Right atrium auricular region (tissue), 2 donors: ENCODE measurements at regions not wholly inside any gene's neighbourhood (a gene's known extent, or its start where the extent isn't known, plus 50 kb on each side); places are given as distances from the start of the nearest gene placed in this dataset.

ENCODE experiments used
- DNase-seq: peaks from one replicate; pipeline ENCODE4 v3.0.0-alpha.2; 2019; ENCODE audit warnings: low spot score
- H3K27ac ChIP-seq, 2 donors: fragments of 200-600 bp; sonication (generic); 1 replicate in 1 of 2; 2 replicates in 1 of 2; pipeline ENCODE4 v1.5.1; 2016 to 2019
- H3K27me3 ChIP-seq, 2 donors: fragments of 200-600 bp; sonication (generic); one replicate each; pipeline versions ENCODE4 v1.5.1 to v1.6.0; 2017 to 2019
- H3K36me3 ChIP-seq: fragments of 200-600 bp; sonication (generic); one replicate; pipeline ENCODE4 v1.5.1; 2016
- H3K4me1 ChIP-seq, 2 donors: fragments of 200-600 bp; sonication (generic); one replicate each; pipeline versions ENCODE4 v1.5.1 to v1.6.0; 2017 to 2019
- H3K4me3 ChIP-seq, 2 donors: fragments of 200-600 bp; sonication (generic); 1 replicate in 1 of 2; 2 replicates in 1 of 2; pipeline ENCODE4 v1.5.1; 2017 to 2019; ENCODE audit warnings: mild to moderate bottlenecking in 1 of 2, moderate library complexity in 1 of 2
- H3K9me3 ChIP-seq, 2 donors: fragments of 200-600 bp; sonication (generic); one replicate each; pipeline ENCODE4 v1.5.1; 2019
- TF ChIP-seq, protein P1 (sequence below), 2 donors: fragments of 200-600 bp; sonication (generic); IDR thresholded peaks; one replicate each; pipeline ENCODE4 v1.5.1; 2019; ENCODE audit warnings: antibody characterized with exemption in 2 of 2

DNA sequence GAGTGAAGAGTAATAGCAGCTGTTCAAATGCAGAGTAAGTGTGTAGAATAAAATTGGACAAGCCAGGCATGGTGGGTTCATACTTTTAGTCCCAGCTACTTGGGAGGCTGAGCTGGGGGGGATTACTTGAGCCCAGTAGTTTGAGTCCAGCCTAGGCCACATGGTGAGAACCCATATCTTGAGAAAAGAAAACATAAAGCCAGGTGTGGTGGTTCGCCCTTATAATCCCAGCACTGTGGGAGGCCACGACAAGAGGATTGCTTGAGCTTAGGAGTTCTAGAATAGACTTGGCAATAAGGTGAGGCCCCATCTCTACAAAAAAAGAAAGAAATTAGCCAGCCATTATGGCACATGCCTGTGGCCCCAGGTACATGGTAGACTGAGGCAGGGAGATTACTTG, 1241.1 kb downstream of the UQCRFS1 start:
- no peaks in the 10 kb centered on the region for H3K36me3 ChIP-seq
- DNase-seq: no peak
- no peak overlapping the region for H3K27ac ChIP-seq
- H3K4me1 ChIP-seq: no peaks in the 10 kb centered on the region
- no peaks in the 10 kb centered on the region for H3K9me3 ChIP-seq
- H3K27me3 ChIP-seq: no peaks in the 10 kb centered on the region
- H3K4me3 ChIP-seq: no peak overlapping the region
- TF ChIP-seq, protein P1, sequence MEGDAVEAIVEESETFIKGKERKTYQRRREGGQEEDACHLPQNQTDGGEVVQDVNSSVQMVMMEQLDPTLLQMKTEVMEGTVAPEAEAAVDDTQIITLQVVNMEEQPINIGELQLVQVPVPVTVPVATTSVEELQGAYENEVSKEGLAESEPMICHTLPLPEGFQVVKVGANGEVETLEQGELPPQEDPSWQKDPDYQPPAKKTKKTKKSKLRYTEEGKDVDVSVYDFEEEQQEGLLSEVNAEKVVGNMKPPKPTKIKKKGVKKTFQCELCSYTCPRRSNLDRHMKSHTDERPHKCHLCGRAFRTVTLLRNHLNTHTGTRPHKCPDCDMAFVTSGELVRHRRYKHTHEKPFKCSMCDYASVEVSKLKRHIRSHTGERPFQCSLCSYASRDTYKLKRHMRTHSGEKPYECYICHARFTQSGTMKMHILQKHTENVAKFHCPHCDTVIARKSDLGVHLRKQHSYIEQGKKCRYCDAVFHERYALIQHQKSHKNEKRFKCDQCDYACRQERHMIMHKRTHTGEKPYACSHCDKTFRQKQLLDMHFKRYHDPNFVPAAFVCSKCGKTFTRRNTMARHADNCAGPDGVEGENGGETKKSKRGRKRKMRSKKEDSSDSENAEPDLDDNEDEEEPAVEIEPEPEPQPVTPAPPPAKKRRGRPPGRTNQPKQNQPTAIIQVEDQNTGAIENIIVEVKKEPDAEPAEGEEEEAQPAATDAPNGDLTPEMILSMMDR (IDR thresholded peaks at IDR 0.05): no peak

DNA sequence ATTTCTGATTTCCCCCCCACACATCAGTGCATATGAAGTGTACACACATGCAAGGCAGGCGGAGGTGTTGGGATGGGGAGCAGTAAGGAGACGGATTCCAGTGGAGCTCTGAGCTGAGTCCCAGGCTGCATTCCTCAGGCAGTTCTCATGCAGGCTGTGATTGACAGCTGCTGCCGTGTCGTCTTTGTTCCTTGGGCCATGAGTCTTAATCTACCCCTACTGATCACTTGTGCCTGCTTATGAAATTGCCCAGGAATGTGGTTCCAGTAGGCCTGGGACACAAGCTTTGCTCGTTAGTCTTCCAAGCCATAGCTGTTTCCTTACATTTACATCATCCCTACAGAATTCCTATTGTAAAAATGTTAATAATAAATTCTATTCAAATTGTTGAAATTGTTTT, 1241.9 kb downstream of the UQCRFS1 start:
- TF ChIP-seq, protein P1 (IDR thresholded peaks at IDR 0.05): no peak
- no peak for DNase-seq

DNA sequence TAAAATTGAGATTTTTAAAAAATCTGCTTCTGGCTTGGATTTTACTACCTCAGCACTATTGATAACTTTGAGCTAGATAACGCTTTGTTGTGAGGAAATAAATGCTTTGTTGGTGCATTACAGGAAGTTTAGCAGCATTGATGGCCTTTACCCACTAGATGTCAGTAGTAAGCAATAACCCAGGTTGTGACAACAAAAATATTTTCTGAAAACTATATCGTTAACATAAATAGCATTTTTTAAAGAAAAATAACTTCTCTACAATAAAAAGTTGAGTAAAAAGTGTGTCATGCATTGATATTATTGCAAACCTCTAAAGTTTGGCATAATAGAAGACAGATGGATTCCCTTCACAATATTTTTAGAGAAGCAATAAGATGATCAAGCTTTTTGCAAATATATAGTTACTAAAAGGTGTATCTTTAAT, 1246.5 kb downstream of the UQCRFS1 start:
- TF ChIP-seq, protein P1 (IDR thresholded peaks at IDR 0.05): peak in 1 of 2 donors; percentile 67
- Histone ChIP-seq H3K4me3 (no peak overlapping the region), H3K27ac (no peak overlapping the region), H3K4me1 (no peaks in the 10 kb centered on the region), H3K9me3 (no peaks in the 10 kb centered on the region), H3K36me3 (no peaks in the 10 kb centered on the region), H3K27me3 (no peaks in the 10 kb centered on the region)
- DNase-seq: no peak

More for the DNA sequence above, 1241.9 kb downstream of the UQCRFS1 start:
- H3K27ac ChIP-seq: no peak overlapping the region
- H3K4me1 ChIP-seq: no peaks in the 10 kb centered on the region
- H3K36me3 ChIP-seq: no peaks in the 10 kb centered on the region
- no peak overlapping the region for H3K4me3 ChIP-seq
- H3K9me3 ChIP-seq: no peaks in the 10 kb centered on the region
- H3K27me3 ChIP-seq: no peaks in the 10 kb centered on the region

DNA sequence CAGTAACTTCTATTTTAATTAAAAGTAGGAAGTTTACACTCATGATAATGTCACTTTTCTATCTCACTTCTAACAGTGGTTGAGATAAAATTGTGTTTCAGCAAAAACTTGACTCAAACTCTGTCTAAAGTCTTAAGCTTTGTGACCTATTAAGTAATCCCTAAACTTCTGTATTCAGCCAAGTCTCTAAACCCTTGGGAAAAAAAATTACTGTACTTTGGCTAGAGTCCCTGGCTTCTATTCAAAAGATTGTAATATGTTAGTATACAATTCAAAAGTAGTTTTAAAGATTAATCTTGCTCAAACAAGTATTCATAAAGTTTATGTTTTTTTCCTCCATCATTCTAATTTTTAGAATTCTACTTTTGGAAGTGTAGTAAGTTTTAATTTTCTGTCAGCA, 1248.8 kb downstream of the UQCRFS1 start:
- Histone ChIP-seq H3K4me3 (no peak overlapping the region), H3K4me1 (no peaks in the 10 kb centered on the region), H3K36me3 (no peaks in the 10 kb centered on the region), H3K9me3 (no peaks in the 10 kb centered on the region), H3K27ac (no peak overlapping the region), H3K27me3 (no peaks in the 10 kb centered on the region)
- TF ChIP-seq, protein P1 (IDR thresholded peaks at IDR 0.05): no peak
- DNase-seq: no peak

DNA sequence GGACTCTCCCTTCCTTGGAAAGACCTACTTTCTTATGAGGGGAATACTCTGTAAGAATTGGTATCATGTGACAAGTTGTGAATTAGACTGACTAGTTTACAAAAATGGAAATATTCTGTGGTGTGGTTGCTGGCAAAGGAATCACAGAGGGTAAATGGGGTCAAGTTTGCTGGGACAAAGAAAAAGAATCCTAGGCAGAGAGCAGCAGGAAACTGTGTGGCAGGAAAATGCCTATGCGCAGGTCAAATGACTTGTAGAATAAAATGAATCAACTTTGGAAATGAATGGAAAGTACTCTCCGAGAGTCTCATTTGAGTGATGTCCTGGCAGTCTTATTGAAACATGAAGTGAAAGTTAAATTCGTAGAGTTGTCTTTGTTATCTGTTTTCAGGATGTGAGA, 1250.7 kb downstream of the UQCRFS1 start:
- no peaks in the 10 kb centered on the region for H3K36me3 ChIP-seq
- DNase-seq: no peak
- no peak overlapping the region for H3K4me3 ChIP-seq
- H3K9me3 ChIP-seq: no peaks in the 10 kb centered on the region
- H3K4me1 ChIP-seq: no peaks in the 10 kb centered on the region
- H3K27ac ChIP-seq: no peak overlapping the region
- TF ChIP-seq, protein P1 (IDR thresholded peaks at IDR 0.05): no peak
- H3K27me3 ChIP-seq: no peaks in the 10 kb centered on the region
